HCT116 (cell line): ENCODE measurements at regions not wholly inside any gene's neighbourhood (a gene's known extent, or its start where the extent isn't known, plus 50 kb on each side); places are given as distances from the start of the nearest gene placed in this dataset.

Experiments
- ATAC-seq: fragments of 200-7000 bp; cut with Tn5 transposase; 2 replicates; pipeline ENCODE4 v1.9.1; 2020; ENCODE audit warnings: mild to moderate bottlenecking, moderate library complexity
- BruUV-seq: library from RNA; stranded (reverse); fragments of 400-500 nt; replicated peaks from 2 replicates; lab custom pipeline; 2021; lab: Mats Ljungman, UMichigan
- CTCF ChIA-PET: fragments of 300-600 bp; sonication (Branson Sonifier 250); formaldehyde crosslinking; loops from one replicate; lab custom pipeline; 2021; ENCODE audit warnings: antibody characterized with exemption; lab: Charles Lee
- POLR2A ChIA-PET: fragments of 300-600, 350-600 bp; sonication (Branson Sonifier 250); formaldehyde crosslinking; loops from one replicate; lab custom pipeline; 2021; ENCODE audit warnings: antibody characterized with exemption; lab: Charles Lee
- RAD21 ChIA-PET, 2 experiments: fragments of 300-600 bp; sonication (Branson Sonifier 250); formaldehyde crosslinking; loops; one replicate each; lab custom pipeline; 2023; ENCODE audit warnings: low total read pairs in 2 of 2; ENCODE audit not compliant: uncharacterized antibody in 2 of 2, unreplicated experiment in 2 of 2, low non-redundant PET in 1 of 2; lab: Charles Lee
- DNase-seq: peaks from one replicate; pipeline ENCODE4 v3.0.0-alpha.2; 2010; ENCODE audit warnings: low read depth, low spot score
- H2AFZ ChIP-seq: fragments of 200-600 bp; shearing (Covaris generic), sonication (generic); 2 replicates; pipeline ENCODE4 v1.6.1; 2017; ENCODE audit warnings: low read depth, mixed run types, mixed read lengths, antibody characterized with exemption, low read length; ENCODE audit not compliant: poor library complexity, severe bottlenecking
- H3K27ac ChIP-seq: 2 replicates; pipeline ENCODE4 v1.5.1; 2012; ENCODE audit warnings: low read depth, low read length
- H3K27me3 ChIP-seq: fragments of 200-600 bp; sonication (generic); 2 replicates; pipeline ENCODE4 v1.6.1; 2016; ENCODE audit warnings: mixed run types, low read length, mixed read lengths; ENCODE audit not compliant: insufficient read depth
- H3K36me3 ChIP-seq, 2 experiments: fragments of 200-500 bp in 1 of 2; fragments of 200-600 bp in 1 of 2; sonication (Bioruptor generic) in 1 of 2; sonication (generic) in 1 of 2; 2 replicates each; pipeline versions ENCODE4 v1.5.1 to v1.6.1; 2014 to 2016; ENCODE audit warnings: low read length in 2 of 2, inconsistent platforms in 1 of 2, mixed read lengths in 1 of 2, mixed run types in 1 of 2; ENCODE audit not compliant: insufficient read depth in 2 of 2, control insufficient read depth in 1 of 2
- H3K4me1 ChIP-seq, 2 experiments: fragments of 200-600 bp in 1 of 2; sonication (generic) in 1 of 2; 2 replicates each; pipeline versions ENCODE4 v1.5.1 to v1.6.1; 2012 to 2017; ENCODE audit warnings: low read length in 2 of 2, inconsistent platforms in 1 of 2, mild to moderate bottlenecking in 1 of 2, mixed read lengths in 1 of 2, mixed run types in 1 of 2, moderate library complexity in 1 of 2; ENCODE audit not compliant: insufficient read depth in 2 of 2, control insufficient read depth in 1 of 2
- H3K4me2 ChIP-seq: fragments of 200-600 bp; sonication (generic); 2 replicates; pipeline ENCODE4 v1.6.1; 2017; ENCODE audit warnings: mixed run types, low read length, mixed read lengths
- H3K4me3 ChIP-seq, 2 experiments: fragments of 200-600 bp in 1 of 2; sonication (generic) in 1 of 2; replicated peaks in 1 of 2; 2 replicates each; pipeline ENCODE4 v1.5.1; 2011 to 2016; ENCODE audit warnings: low read length in 2 of 2, control low read depth in 1 of 2, low read depth in 1 of 2, mild to moderate bottlenecking in 1 of 2, mixed read lengths in 1 of 2, mixed run types in 1 of 2
- H3K79me2 ChIP-seq: fragments of 200-600 bp; sonication (generic); 2 replicates; pipeline ENCODE4 v1.6.1; 2017; ENCODE audit warnings: mild to moderate bottlenecking, mixed run types, low read length, moderate library complexity, mixed read lengths; ENCODE audit not compliant: insufficient read depth
- H3K9ac ChIP-seq: fragments of 200-600 bp; sonication (generic); 2 replicates; pipeline ENCODE4 v1.6.1; 2016; ENCODE audit warnings: low read length, mixed read lengths
- H3K9me2 ChIP-seq: fragments of 200-600 bp; sonication (generic), shearing (Covaris generic); 2 replicates; pipeline ENCODE4 v1.6.1; 2017; ENCODE audit warnings: mixed run types, mild to moderate bottlenecking, moderate library complexity; ENCODE audit not compliant: insufficient read depth
- H3K9me3 ChIP-seq, 2 experiments: fragments of 200-500 bp in 1 of 2; fragments of 200-600 bp in 1 of 2; sonication (Bioruptor generic) in 1 of 2; sonication (generic) in 1 of 2; 2 replicates each; pipeline ENCODE4 v1.6.1; 2014 to 2017; ENCODE audit warnings: low read length in 2 of 2, mixed read lengths in 2 of 2, inconsistent platforms in 1 of 2, low read depth in 1 of 2, mild to moderate bottlenecking in 1 of 2, mixed run types in 1 of 2, moderate library complexity in 1 of 2; ENCODE audit not compliant: control insufficient read depth in 1 of 2, insufficient read depth in 1 of 2
- H4K20me1 ChIP-seq: fragments of 200-600 bp; sonication (generic), shearing (Covaris generic); 2 replicates; pipeline ENCODE4 v1.6.1; 2017; ENCODE audit warnings: mixed run types, mild to moderate bottlenecking, moderate library complexity; ENCODE audit not compliant: insufficient read depth
- CBX3 ChIP-seq: IDR thresholded peaks from 2 replicates; pipeline ENCODE4 v1.6.1; 2012; ENCODE audit warnings: low read depth
- CEBPB ChIP-seq: IDR thresholded peaks from 2 replicates; pipeline ENCODE4 v1.6.1; 2012; ENCODE audit warnings: low read depth
- EGR1 ChIP-seq: IDR thresholded peaks from 2 replicates; pipeline ENCODE4 v1.6.1; 2012; ENCODE audit warnings: low read depth
- ELF1 ChIP-seq: IDR thresholded peaks from 2 replicates; pipeline ENCODE4 v1.6.1; 2012; ENCODE audit warnings: low read depth, borderline replicate concordance
- FOSL1 ChIP-seq: IDR thresholded peaks from 2 replicates; pipeline ENCODE4 v1.6.1; 2012; ENCODE audit warnings: low read depth
- JUND ChIP-seq: IDR thresholded peaks from 2 replicates; pipeline ENCODE4 v1.6.1; 2012
- MAX ChIP-seq: IDR thresholded peaks from 2 replicates; pipeline ENCODE4 v1.6.1; 2012
- POLR2A ChIP-seq: IDR thresholded peaks from 2 replicates; pipeline ENCODE4 v1.7.0; 2011; ENCODE audit warnings: borderline replicate concordance; ENCODE audit not compliant: insufficient read depth, insufficient read length; ENCODE audit errors: extremely low read depth
- SIN3A ChIP-seq: IDR thresholded peaks from 2 replicates; pipeline ENCODE4 v1.6.1; 2012; ENCODE audit warnings: low read depth
- SP1 ChIP-seq: IDR thresholded peaks from 2 replicates; pipeline ENCODE4 v1.6.1; 2012; ENCODE audit warnings: low read depth
- SRF ChIP-seq: IDR thresholded peaks from 2 replicates; pipeline ENCODE4 v1.6.1; 2012; ENCODE audit warnings: low read depth
- TCF7L2 ChIP-seq: IDR thresholded peaks from 2 replicates; pipeline ENCODE4 v1.7.0; 2011; ENCODE audit warnings: borderline replicate concordance, inconsistent platforms; ENCODE audit not compliant: insufficient read depth, insufficient read length; ENCODE audit errors: extremely low read depth
- ZFX ChIP-seq: fragments of 450-650 bp; IDR thresholded peaks from 2 replicates; pipeline ENCODE4 v1.6.1; 2017
- ZNF274 ChIP-seq: fragments of 200-500 bp; sonication (Bioruptor generic); IDR thresholded peaks from 2 replicates; pipeline ENCODE4 v1.6.1; 2014; ENCODE audit warnings: mild to moderate bottlenecking, low read depth, low read length, inconsistent platforms
- intact Hi-C: fragments of 100-400 bp; cut with micrococcal nuclease; formaldehyde crosslinking; loops from 2 replicates; pipeline ENCODE4 v1.10.0; 2022

GRCh38 chr10:120385992-120386391, 71.0 kb upstream of the PLPP4 start:
- no peaks in the 10 kb centered on the region for H4K20me1 ChIP-seq
- CTCF ChIA-PET: no interaction called here
- no peak overlapping the region for H3K4me3 ChIP-seq
- no peak for TF ChIP-seq FOSL1
- TF ChIP-seq SIN3A: no peak
- no peak for TF ChIP-seq CBX3
- TF ChIP-seq ZFX: no peak
- no peaks in the 10 kb centered on the region for H3K4me1 ChIP-seq
- ATAC-seq (no peak), DNase-seq (no peak)
- RAD21 ChIA-PET: no interaction called here
- no TSS peak for BruUV-seq
- no peaks in the 10 kb centered on the region for H3K79me2 ChIP-seq
- peaks cover 45% of the 10 kb centered on the region for H3K27me3 ChIP-seq
- no peaks in the 10 kb centered on the region for H3K9me2 ChIP-seq
- POLR2A ChIA-PET: no interaction called here
- H3K36me3 ChIP-seq: no peaks in the 10 kb centered on the region
- H3K27ac ChIP-seq: no peak overlapping the region
- no peak overlapping the region for H3K4me2 ChIP-seq
- H3K9me3 ChIP-seq: no peaks in the 10 kb centered on the region
- no peak overlapping the region for H2AFZ ChIP-seq
- intact Hi-C loops: no loop called here
- no peak overlapping the region for H3K9ac ChIP-seq

GRCh38 chr10:120386896-120387295, 70.1 kb upstream of the PLPP4 start:
- H3K9me2 ChIP-seq: no peaks in the 10 kb centered on the region
- no peak overlapping the region for H3K9ac ChIP-seq
- intact Hi-C loops: no loop called here
- no peak overlapping the region for H3K27ac ChIP-seq
- H2AFZ ChIP-seq: no peak overlapping the region
- ATAC-seq (no peak), DNase-seq (no peak)
- POLR2A ChIA-PET: no interaction called here
- no peak for TF ChIP-seq CEBPB
- no peak for TF ChIP-seq TCF7L2
- no peak for TF ChIP-seq SP1
- TF ChIP-seq CBX3: no peak
- TF ChIP-seq ELF1: no peak
- TF ChIP-seq ZFX: no peak
- TF ChIP-seq FOSL1: no peak
- TF ChIP-seq ZNF274: no peak
- no peak for TF ChIP-seq EGR1
- no peak for TF ChIP-seq MAX
- no peak for TF ChIP-seq JUND
- TF ChIP-seq SRF: no peak
- TF ChIP-seq POLR2A: no peak
- H3K4me1 ChIP-seq: no peaks in the 10 kb centered on the region
- no TSS peak for BruUV-seq
- no peaks in the 10 kb centered on the region for H3K36me3 ChIP-seq
- H3K9me3 ChIP-seq: no peaks in the 10 kb centered on the region
- H4K20me1 ChIP-seq: no peaks in the 10 kb centered on the region
- RAD21 ChIA-PET: no interaction called here
- no peak overlapping the region for H3K4me3 ChIP-seq
- H3K79me2 ChIP-seq: no peaks in the 10 kb centered on the region
- CTCF ChIA-PET: no interaction called here
- no peak overlapping the region for H3K4me2 ChIP-seq
- H3K27me3 ChIP-seq: peaks cover 54% of the 10 kb centered on the region
